ENCODE measurements at regions not wholly inside any gene's neighbourhood (a gene's known extent, or its start where the extent isn't known, plus 50 kb on each side); places are given as distances from the start of the nearest gene placed in this dataset.

DNA sequence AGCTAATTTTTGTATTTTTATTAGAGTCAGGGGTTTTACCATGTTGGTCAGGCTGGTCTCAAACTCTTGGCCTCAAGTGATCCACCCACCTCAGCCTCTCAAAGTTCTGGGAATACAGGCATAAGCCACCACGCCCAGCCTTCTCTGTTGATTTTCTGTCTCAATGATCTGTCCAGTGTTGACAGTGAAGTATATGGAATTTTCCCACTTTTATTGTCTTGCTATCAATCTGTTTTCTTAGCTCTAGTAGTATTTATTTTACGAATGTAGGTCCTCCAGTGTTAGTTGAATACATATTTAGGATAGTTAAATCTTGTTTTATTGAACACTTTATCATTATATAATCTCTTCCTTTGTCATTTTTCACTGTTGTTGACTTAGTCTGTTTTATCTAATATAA, 1603.9 kb downstream of the ADGRL3 start:
- Histone ChIP-seq H3K27ac (no peak overlapping the region), H3K4me3 (no peak overlapping the region), H3K9me3 (no peaks in the 10 kb centered on the region), H3K27me3 (no peaks in the 10 kb centered on the region), H3K4me1 (no peaks in the 10 kb centered on the region), H3K36me3 (no peaks in the 10 kb centered on the region)
- no peak for DNase-seq
- TF ChIP-seq CTCF (IDR thresholded peaks at IDR 0.05) (no peak), POLR2A (IDR thresholded peaks at IDR 0.05) (no peak)
- intact Hi-C loops (cut with DNase I; ENCODE audit: low total_unique reads): no loop called here

DNA sequence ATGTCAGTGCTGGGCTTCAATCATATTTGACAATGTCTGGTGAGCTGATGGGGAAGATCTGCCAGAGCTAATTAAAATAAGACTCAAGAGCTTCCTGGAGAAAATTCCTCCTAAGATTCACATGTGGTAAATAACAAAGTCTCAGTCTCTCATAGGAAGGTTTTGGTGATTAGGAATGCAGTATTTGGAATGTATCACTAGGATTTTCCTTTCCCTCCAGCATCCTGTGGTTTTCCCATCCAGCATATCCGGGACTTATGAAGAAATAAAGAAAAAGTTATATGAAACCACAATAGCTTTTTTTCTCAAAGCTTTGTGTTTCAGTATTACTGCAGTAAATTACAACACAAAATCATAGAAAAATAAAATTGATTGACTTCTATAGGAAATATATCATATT, 1597.1 kb downstream of the ADGRL3 start:
- Histone ChIP-seq H3K27ac (no peak overlapping the region), H3K36me3 (no peaks in the 10 kb centered on the region), H3K4me3 (no peak overlapping the region), H3K9me3 (no peaks in the 10 kb centered on the region), H3K4me1 (no peaks in the 10 kb centered on the region), H3K27me3 (no peaks in the 10 kb centered on the region)
- DNase-seq: no peak
- TF ChIP-seq CTCF (IDR thresholded peaks at IDR 0.05): no peak
- no peak for TF ChIP-seq POLR2A (IDR thresholded peaks at IDR 0.05)
- intact Hi-C loops (cut with DNase I; ENCODE audit: low total_unique reads): no loop called here

DNA sequence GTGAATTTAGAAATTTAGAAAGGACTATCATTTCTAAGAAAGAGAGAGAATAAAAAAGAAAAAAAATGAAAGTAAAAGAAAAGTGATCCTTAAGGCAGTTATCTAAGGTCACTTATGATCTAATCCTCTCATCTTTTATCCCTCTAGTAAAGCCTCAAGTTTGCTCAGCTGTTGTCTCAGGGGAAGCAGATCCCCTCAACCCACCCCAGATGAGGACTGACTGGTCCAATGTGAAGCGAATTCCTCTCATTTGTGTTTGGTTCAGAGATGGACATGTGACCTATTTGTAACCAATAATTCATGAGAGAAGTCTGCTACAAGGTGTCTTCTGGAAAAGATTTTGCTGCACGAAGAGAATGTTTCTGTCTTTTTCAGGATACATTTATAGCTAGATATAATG, 1591.3 kb downstream of the ADGRL3 start:
- H3K27ac ChIP-seq: no peak overlapping the region
- intact Hi-C loops (cut with DNase I; ENCODE audit: low total_unique reads): no loop called here

GRCh38 chr4:62771983-62772557, 1571.9 kb downstream of the ADGRL3 start:
- no peaks in the 10 kb centered on the region for H3K9me3 ChIP-seq
- TF ChIP-seq CTCF (IDR thresholded peaks at IDR 0.05) (no peak), POLR2A (IDR thresholded peaks at IDR 0.05) (no peak)
- no peaks in the 10 kb centered on the region for H3K4me1 ChIP-seq
- DNase-seq: no peak
- H3K36me3 ChIP-seq: no peaks in the 10 kb centered on the region
- intact Hi-C loops (cut with DNase I; ENCODE audit: low total_unique reads): no loop called here
- no peaks in the 10 kb centered on the region for H3K27me3 ChIP-seq
- no peak overlapping the region for H3K27ac ChIP-seq
- no peak overlapping the region for H3K4me3 ChIP-seq

More for the DNA sequence above, 1591.3 kb downstream of the ADGRL3 start:
- no peak for TF ChIP-seq POLR2A (IDR thresholded peaks at IDR 0.05)
- TF ChIP-seq CTCF (IDR thresholded peaks at IDR 0.05): no peak
- Histone ChIP-seq H3K36me3 (no peaks in the 10 kb centered on the region), H3K4me3 (no peak overlapping the region), H3K9me3 (no peaks in the 10 kb centered on the region), H3K27me3 (no peaks in the 10 kb centered on the region), H3K4me1 (no peaks in the 10 kb centered on the region)
- no peak for DNase-seq

GRCh38 chr4:62740296-62740695, 1540.2 kb downstream of the ADGRL3 start:
- DNase-seq: no peak
- H3K27me3 ChIP-seq: no peaks in the 10 kb centered on the region
- TF ChIP-seq CTCF (IDR thresholded peaks at IDR 0.05) (no peak), POLR2A (IDR thresholded peaks at IDR 0.05) (no peak)
- no peak overlapping the region for H3K4me3 ChIP-seq
- H3K4me1 ChIP-seq: no peaks in the 10 kb centered on the region
- intact Hi-C loops (cut with DNase I; ENCODE audit: low total_unique reads): no loop called here
- H3K36me3 ChIP-seq: no peaks in the 10 kb centered on the region
- H3K9me3 ChIP-seq: no peaks in the 10 kb centered on the region
- no peak overlapping the region for H3K27ac ChIP-seq

All from uterus (tissue), 3 donors.